Neuronal stem cell (in vitro differentiated cells): ENCODE measurements at regions not wholly inside any gene's neighbourhood (a gene's known extent, or its start where the extent isn't known, plus 50 kb on each side); places are given as distances from the start of the nearest gene placed in this dataset.

ENCODE experiments used
- DNase-seq: peaks from one replicate; pipeline ENCODE4 v3.0.0-alpha.2; 2013; ENCODE audit warnings: low spot score
- H2AFZ ChIP-seq: one replicate; pipeline ENCODE4 v1.6.1; 2013; ENCODE audit warnings: mild to moderate bottlenecking, low read length, inconsistent platforms
- H2AK5ac ChIP-seq: 2 replicates; pipeline ENCODE4 v1.6.1; 2013; ENCODE audit warnings: low read depth, mild to moderate bottlenecking, inconsistent platforms, low read length, moderate library complexity, mixed read lengths
- H2BK120ac ChIP-seq: 2 replicates; pipeline ENCODE4 v1.6.1; 2013; ENCODE audit warnings: low read depth, mild to moderate bottlenecking, inconsistent platforms, low read length, moderate library complexity, mixed read lengths
- H2BK12ac ChIP-seq: one replicate; pipeline ENCODE4 v1.6.1; 2013; ENCODE audit warnings: low read length, inconsistent platforms
- H2BK15ac ChIP-seq: 2 replicates; pipeline ENCODE4 v1.6.1; 2013; ENCODE audit warnings: mild to moderate bottlenecking, low read length, inconsistent platforms, mixed read lengths
- H2BK5ac ChIP-seq: one replicate; pipeline ENCODE4 v1.6.1; 2013; ENCODE audit warnings: inconsistent platforms, mild to moderate bottlenecking, low read length, moderate library complexity
- H3K14ac ChIP-seq: one replicate; pipeline ENCODE4 v1.6.1; 2013; ENCODE audit warnings: low read length, inconsistent platforms
- H3K18ac ChIP-seq: 2 replicates; pipeline ENCODE4 v1.6.1; 2013; ENCODE audit warnings: low read length, inconsistent platforms
- H3K23ac ChIP-seq: 2 replicates; pipeline ENCODE4 v1.6.1; 2013; ENCODE audit warnings: low read depth, mild to moderate bottlenecking, mixed read lengths, low read length, inconsistent platforms; ENCODE audit not compliant: poor library complexity
- H3K27ac ChIP-seq: replicated peaks from 3 replicates; pipeline ENCODE4 v1.5.1; 2013; ENCODE audit warnings: low read length, inconsistent platforms
- H3K27me3 ChIP-seq, 3 experiments: 2 replicates each; pipeline ENCODE4 v1.6.1; 2013; ENCODE audit warnings: low read length in 3 of 3, mild to moderate bottlenecking in 2 of 3, inconsistent platforms in 1 of 3, low read depth in 1 of 3, mixed read lengths in 1 of 3, moderate library complexity in 1 of 3; ENCODE audit not compliant: control insufficient read depth in 3 of 3, insufficient read depth in 3 of 3
- H3K36me3 ChIP-seq, 2 donors: replicated peaks in 1 of 2; 2 replicates each; pipeline ENCODE4 v1.6.1; 2013; ENCODE audit warnings: low read length in 2 of 2; ENCODE audit not compliant: control insufficient read depth in 2 of 2, insufficient read depth in 2 of 2
- H3K4ac ChIP-seq: 2 replicates; pipeline ENCODE4 v1.6.1; 2013; ENCODE audit warnings: inconsistent platforms, mild to moderate bottlenecking, low read length, moderate library complexity
- H3K4me1 ChIP-seq, 2 donors: 1 replicate in 1 of 2; 2 replicates in 1 of 2; pipeline ENCODE4 v1.6.1; 2013; ENCODE audit warnings: low read length in 2 of 2, low read depth in 1 of 2; ENCODE audit not compliant: control insufficient read depth in 2 of 2, insufficient read depth in 1 of 2
- H3K4me2 ChIP-seq: one replicate; pipeline ENCODE4 v1.6.1; 2013; ENCODE audit warnings: mild to moderate bottlenecking, low read length, inconsistent platforms; ENCODE audit not compliant: insufficient read depth, poor library complexity, severe bottlenecking
- H3K4me3 ChIP-seq, 2 donors: 2 replicates each; pipeline ENCODE4 v1.5.1; 2013; ENCODE audit warnings: low read length in 2 of 2, mild to moderate bottlenecking in 2 of 2, inconsistent platforms in 1 of 2, moderate library complexity in 1 of 2
- H3K79me1 ChIP-seq: one replicate; pipeline ENCODE4 v1.6.1; 2013; ENCODE audit warnings: low read depth, mild to moderate bottlenecking, inconsistent platforms, low read length, moderate library complexity
- H3K9ac ChIP-seq: one replicate; pipeline ENCODE4 v1.6.1; 2013; ENCODE audit warnings: mild to moderate bottlenecking, low read depth, low read length, inconsistent platforms; ENCODE audit not compliant: poor library complexity
- H3K9me3 ChIP-seq, 2 donors: replicated peaks in 1 of 2; 2 replicates each; pipeline versions ENCODE3 to v1.6.1; 2013; ENCODE audit warnings: low read length in 2 of 2, mild to moderate bottlenecking in 2 of 2, inconsistent platforms in 1 of 2, low read depth in 1 of 2, mixed read lengths in 1 of 2, moderate library complexity in 1 of 2; ENCODE audit not compliant: control insufficient read depth in 2 of 2, insufficient read depth in 1 of 2
- H4K8ac ChIP-seq: one replicate; pipeline ENCODE4 v1.6.1; 2013; ENCODE audit warnings: low read depth, mild to moderate bottlenecking, inconsistent platforms, low read length, moderate library complexity
- H4K91ac ChIP-seq: one replicate; pipeline ENCODE4 v1.6.1; 2013; ENCODE audit warnings: low read length, low read depth, mild to moderate bottlenecking, inconsistent platforms; ENCODE audit not compliant: poor library complexity
- WGBS, 2 donors: extraction: QIAGEN DNeasy Blood & Tissue Kit; methylation state at CpG; one replicate each; pipeline ENCODE4 v1.1.7; 2013; ENCODE audit warnings: missing lambda C conversion rate in 2 of 2, mixed read lengths in 1 of 2; ENCODE audit not compliant: insufficient read length in 2 of 2, insufficient replicate concordance in 1 of 2; ENCODE audit errors: extremely low coverage in 2 of 2; 5-methylcytosine and 5-hydroxymethylcytosine counted together

GRCh38 chr12:131363393-131363792 is 347.5 kb upstream of the SFSWAP start:
- H2AK5ac ChIP-seq: no peak overlapping the region
- no peak overlapping the region for H3K18ac ChIP-seq
- no peak overlapping the region for H2BK5ac ChIP-seq
- no peak for DNase-seq
- peaks cover 0 to 4% (median 0%) of the 10 kb centered on the region in 3 experiments for H3K27me3 ChIP-seq
- no peak overlapping the region for H4K91ac ChIP-seq
- no peaks in the 10 kb centered on the region for H3K79me1 ChIP-seq
- no peak overlapping the region for H3K14ac ChIP-seq
- no peak overlapping the region for H2BK120ac ChIP-seq
- no peak overlapping the region for H2AFZ ChIP-seq
- H3K4me2 ChIP-seq: no peak overlapping the region
- H3K4me1 ChIP-seq: peaks cover 3 to 21% of the 10 kb centered on the region in 2 donors
- no peak overlapping the region for H3K23ac ChIP-seq
- no peak overlapping the region for H4K8ac ChIP-seq
- H3K36me3 ChIP-seq: no peaks in the 10 kb centered on the region
- H3K4ac ChIP-seq: no peak overlapping the region
- no CpG with 5 or more reads among the region's 7 CpGs for WGBS, 2 donors
- no peak overlapping the region for H2BK15ac ChIP-seq
- no peak overlapping the region for H3K9ac ChIP-seq
- no peak overlapping the region for H2BK12ac ChIP-seq
- H3K9me3 ChIP-seq: peaks cover 0 to 14% of the 10 kb centered on the region in 2 donors
- no peak overlapping the region for H3K27ac ChIP-seq
- no peak overlapping the region for H3K4me3 ChIP-seq

- Histone ChIP-seq H2BK12ac (no peak overlapping the region), H3K4me1 (peaks cover 3 to 21% of the 10 kb centered on the region in 2 donors), H3K36me3 (no peaks in the 10 kb centered on the region), H3K14ac (no peak overlapping the region), H2BK120ac (no peak overlapping the region), H3K9me3 (peaks cover 0 to 14% of the 10 kb centered on the region in 2 donors), H3K9ac (no peak overlapping the region), H4K8ac (no peak overlapping the region), H3K18ac (no peak overlapping the region), H3K23ac (peak overlapping the region; percentile 68), H2AFZ (no peak overlapping the region), H3K4me2 (no peak overlapping the region), H2BK5ac (no peak overlapping the region), H3K27ac (no peak overlapping the region), H2AK5ac (no peak overlapping the region), H3K27me3 (peaks cover 0 to 4% (median 0%) of the 10 kb centered on the region in 3 experiments), H2BK15ac (no peak overlapping the region), H3K4ac (no peak overlapping the region), H4K91ac (no peak overlapping the region), H3K79me1 (no peaks in the 10 kb centered on the region), H3K4me3 (no peak overlapping the region)
- WGBS, 2 donors: no CpG with 5 or more reads among the region's 14 CpGs
- no peak for DNase-seq
Measured at GRCh38 chr12:131363841-131364495, 346.9 kb upstream of the SFSWAP start.

GRCh38 chr12:131364903-131365820 is 345.7 kb upstream of the SFSWAP start:
- H2AK5ac ChIP-seq: peak overlapping the region; percentile 92
- no peak overlapping the region for H2BK5ac ChIP-seq
- no peak overlapping the region for H3K23ac ChIP-seq
- H2BK15ac ChIP-seq: no peak overlapping the region
- peaks cover 0 to 4% (median 0%) of the 10 kb centered on the region in 3 experiments for H3K27me3 ChIP-seq
- no peak for DNase-seq
- no CpG with 5 or more reads among the region's 12 CpGs for WGBS, 2 donors
- H3K9ac ChIP-seq: no peak overlapping the region
- H3K4me3 ChIP-seq: no peak overlapping the region
- no peak overlapping the region for H2BK12ac ChIP-seq
- H3K36me3 ChIP-seq: no peaks in the 10 kb centered on the region
- H3K27ac ChIP-seq: no peak overlapping the region
- no peak overlapping the region for H4K91ac ChIP-seq
- H3K14ac ChIP-seq: no peak overlapping the region
- H3K4ac ChIP-seq: no peak overlapping the region
- no peak overlapping the region for H2BK120ac ChIP-seq
- no peak overlapping the region for H3K18ac ChIP-seq
- peaks cover 0 to 11% of the 10 kb centered on the region in 2 donors for H3K9me3 ChIP-seq
- no peak overlapping the region for H4K8ac ChIP-seq
- H3K4me1 ChIP-seq: peaks cover 3 to 29% of the 10 kb centered on the region in 2 donors
- H2AFZ ChIP-seq: no peak overlapping the region
- H3K79me1 ChIP-seq: no peaks in the 10 kb centered on the region
- no peak overlapping the region for H3K4me2 ChIP-seq

- Histone ChIP-seq H3K27ac (no peak overlapping the region), H3K4ac (no peak overlapping the region), H3K18ac (peak overlapping the region; percentile 70), H2AK5ac (peak overlapping the region; percentile 92), H2BK120ac (peak overlapping the region; percentile 73), H2BK5ac (no peak overlapping the region), H3K9ac (no peak overlapping the region), H3K36me3 (no peaks in the 10 kb centered on the region), H3K9me3 (peaks cover 0 to 11% of the 10 kb centered on the region in 2 donors), H2BK12ac (no peak overlapping the region), H3K79me1 (no peaks in the 10 kb centered on the region), H3K23ac (peak overlapping the region; percentile 18), H3K4me2 (no peak overlapping the region), H4K8ac (no peak overlapping the region), H3K4me3 (no peak overlapping the region), H3K14ac (no peak overlapping the region), H2AFZ (no peak overlapping the region), H3K4me1 (peaks cover 3 to 34% of the 10 kb centered on the region in 2 donors), H2BK15ac (no peak overlapping the region), H4K91ac (no peak overlapping the region), H3K27me3 (peaks cover 0 to 4% (median 0%) of the 10 kb centered on the region in 3 experiments)
- no CpG with 5 or more reads among the region's 15 CpGs for WGBS, 2 donors
- no peak for DNase-seq
Measured at GRCh38 chr12:131365821-131366260, 345.0 kb upstream of the SFSWAP start.
